ENCODE measurements at regions not wholly inside any gene's neighbourhood (a gene's known extent, or its start where the extent isn't known, plus 50 kb on each side); places are given as distances from the start of the nearest gene placed in this dataset.

- intact Hi-C loops (cut with DNase I), result no loop called here
- no peak for TF ChIP-seq CTCF (IDR thresholded peaks at IDR 0.05)
- H3K27ac ChIP-seq, result no peak overlapping the region
- H3K4me1 ChIP-seq, result no peaks in the 10 kb centered on the region
- peak in 4 of 8 donors; percentile 42 to 64 (median 50) for ATAC-seq
- DNase-seq, result peak; percentile 22 to 29
- no peaks in the 10 kb centered on the region for H3K36me3 ChIP-seq
- peaks cover 0 to 71% (median 48%) of the 10 kb centered on the region in 7 donors for H3K27me3 ChIP-seq
- WGBS, 2 donors, result 12 to 16% methylated on average over 13 of the region's 13 CpGs
- no peaks in the 10 kb centered on the region for H3K9me3 ChIP-seq
- H3K4me3 ChIP-seq, result no peak overlapping the region
These were observed 175.7 kb downstream of the MELK start for GRCh38 chr9:36748322-36748899.

GRCh38 chr9:36749461-36749860 lies 176.8 kb downstream of the MELK start:
- TF ChIP-seq CTCF (IDR thresholded peaks at IDR 0.05), result no peak
- H3K36me3 ChIP-seq, result no peaks in the 10 kb centered on the region
- no peak overlapping the region for H3K4me3 ChIP-seq
- no peaks in the 10 kb centered on the region for H3K9me3 ChIP-seq
- no peaks in the 10 kb centered on the region for H3K4me1 ChIP-seq
- intact Hi-C loops (cut with DNase I), result no loop called here
- WGBS, 2 donors, result 67 to 82% methylated on average over 2 of the region's 2 CpGs
- H3K27ac ChIP-seq, result no peak overlapping the region
- peaks cover 0 to 62% (median 53%) of the 10 kb centered on the region in 7 donors for H3K27me3 ChIP-seq
- no peak for DNase-seq
- ATAC-seq, result no peak

- Histone ChIP-seq H3K4me1 (no peaks in the 10 kb centered on the region), H3K27ac (no peak overlapping the region), H3K36me3 (no peaks in the 10 kb centered on the region), H3K4me3 (no peak overlapping the region), H3K9me3 (no peaks in the 10 kb centered on the region), H3K27me3 (peaks cover 0 to 64% (median 58%) of the 10 kb centered on the region in 7 donors)
- intact Hi-C loops (cut with DNase I), result no loop called here
- 68 to 73% methylated on average over 3 of the region's 3 CpGs for WGBS, 2 donors
- ATAC-seq (no peak), DNase-seq (no peak)
- TF ChIP-seq CTCF (IDR thresholded peaks at IDR 0.05), result no peak
These were observed 177.9 kb downstream of the MELK start for GRCh38 chr9:36750630-36751029.

- no peak for TF ChIP-seq CTCF (IDR thresholded peaks at IDR 0.05)
- DNase-seq, result no peak
- H3K4me1 ChIP-seq, result no peaks in the 10 kb centered on the region
- no peaks in the 10 kb centered on the region for H3K9me3 ChIP-seq
- peaks cover 0 to 60% (median 46%) of the 10 kb centered on the region in 7 donors for H3K27me3 ChIP-seq
- intact Hi-C loops (cut with DNase I), result no loop called here
- 66 to 75% methylated on average over 2 of the region's 2 CpGs for WGBS, 2 donors
- H3K27ac ChIP-seq, result no peak overlapping the region
- H3K36me3 ChIP-seq, result no peaks in the 10 kb centered on the region
- no peak for ATAC-seq
- no peak overlapping the region for H3K4me3 ChIP-seq
These were observed 182.3 kb downstream of the MELK start for GRCh38 chr9:36755019-36755418.
